GM18907 (cell line): ENCODE measurements at regions not wholly inside any gene's neighbourhood (a gene's known extent, or its start where the extent isn't known, plus 50 kb on each side); places are given as distances from the start of the nearest gene placed in this dataset.

Experiments
- ATAC-seq: cut with Tn5 transposase; IDR thresholded peaks from one replicate; pipeline ENCODE4 v1.9.1; 2021; ENCODE audit warnings: mild to moderate bottlenecking, moderate library complexity; ENCODE audit not compliant: unreplicated experiment

DNA sequence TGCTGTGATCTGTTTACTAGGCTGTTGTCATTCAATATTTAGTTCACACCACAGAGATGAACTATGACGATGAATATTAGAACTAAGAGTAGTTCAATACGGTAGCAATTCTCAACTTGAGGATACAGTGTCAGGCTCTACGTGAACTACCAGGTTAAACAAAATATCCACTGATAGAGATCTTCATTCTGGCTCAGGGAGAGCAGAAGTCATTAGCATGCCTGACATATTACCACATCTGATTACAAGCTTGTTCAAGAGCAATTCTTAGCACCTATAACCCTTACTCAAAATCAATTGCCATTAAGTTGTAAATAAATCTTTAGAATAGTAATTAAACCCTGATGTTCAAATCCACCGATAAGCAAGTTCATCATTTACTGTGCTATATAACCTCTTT, 207.2 kb downstream of the CHRM3 start:
- no peak for ATAC-seq

DNA sequence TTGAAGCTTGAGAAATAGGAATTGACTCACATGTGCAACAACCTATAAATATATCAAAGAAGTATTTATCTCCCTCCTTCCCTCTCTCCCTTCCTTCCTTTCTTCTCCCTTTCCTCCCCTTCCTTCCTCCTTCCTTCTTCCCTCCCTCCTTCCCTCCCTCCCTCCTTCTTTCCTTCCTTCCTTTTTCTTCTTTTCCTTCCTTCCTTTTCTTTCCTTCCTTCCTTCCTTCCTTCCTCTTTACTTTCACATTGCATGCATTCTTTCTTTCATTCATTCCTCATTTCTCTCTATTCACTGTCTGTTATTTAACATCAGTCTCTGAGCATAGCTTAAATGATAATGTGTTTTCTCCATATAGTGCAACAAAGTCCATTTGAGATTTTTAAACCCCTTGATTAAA, 214.2 kb downstream of the CHRM3 start:
- no peak for ATAC-seq

DNA sequence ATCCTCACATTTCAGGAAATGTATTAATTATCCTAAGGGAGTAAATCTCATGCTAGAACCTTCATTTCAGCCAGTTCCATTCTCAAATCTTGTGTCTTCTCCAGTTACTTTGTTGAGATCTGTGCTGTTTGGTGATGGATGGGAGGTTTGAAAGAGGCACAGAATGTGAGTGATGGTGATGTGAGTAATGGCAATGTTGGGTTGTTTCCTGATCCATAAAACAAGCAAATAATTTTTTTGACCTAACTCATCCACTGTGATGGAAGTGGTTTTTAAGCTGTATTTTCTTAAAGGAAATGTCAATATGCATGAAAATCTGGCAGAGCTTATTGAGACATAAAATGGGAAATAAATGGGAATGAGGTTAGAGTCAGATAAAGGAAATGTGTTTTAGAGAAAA, 214.7 kb downstream of the CHRM3 start:
- ATAC-seq: no peak

DNA sequence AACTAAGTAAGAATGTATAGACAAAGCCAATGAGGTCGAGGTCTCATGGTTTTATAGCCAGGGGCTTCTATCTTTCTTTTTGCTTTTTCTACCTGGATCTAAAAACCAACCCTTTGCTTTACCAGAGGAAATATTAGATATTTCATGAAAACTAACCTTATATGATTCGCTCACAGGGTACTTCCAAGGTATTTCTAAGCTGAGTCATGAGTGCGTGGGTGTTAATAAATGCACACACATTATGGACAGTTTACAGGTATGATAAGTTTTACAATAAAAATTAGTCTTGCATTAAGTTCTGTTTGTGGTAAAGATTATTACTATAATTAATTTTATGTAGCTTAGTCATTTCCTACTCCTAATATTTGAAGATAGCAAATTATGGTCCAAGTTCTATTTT, 217.2 kb downstream of the CHRM3 start:
- no peak for ATAC-seq

DNA sequence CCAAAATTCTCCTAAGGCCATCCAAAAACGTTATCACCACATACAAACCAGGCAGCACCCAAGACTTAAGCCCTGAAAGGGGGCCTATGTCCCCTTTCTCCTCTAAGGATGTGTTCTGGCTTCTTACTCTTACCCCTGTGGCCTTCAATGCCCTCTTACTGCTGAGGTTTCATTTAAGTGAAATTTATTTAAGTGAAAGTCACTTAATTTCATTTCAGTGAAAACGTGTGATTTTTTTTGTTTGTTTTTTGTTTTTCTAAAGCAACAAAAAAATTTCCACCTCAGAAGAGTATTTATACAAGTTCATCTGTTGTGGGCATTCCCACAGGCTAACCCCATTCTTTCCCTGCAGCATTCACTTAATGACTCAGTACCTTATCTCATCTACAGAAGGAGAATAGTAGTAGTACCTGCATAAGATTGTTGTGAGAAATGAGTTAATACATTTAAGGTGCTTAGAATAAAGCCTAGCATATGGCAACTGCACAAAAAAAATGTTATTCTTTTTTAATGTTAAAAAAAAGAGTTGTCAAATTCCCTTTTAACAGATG, 220.6 kb downstream of the CHRM3 start:
- ATAC-seq: no peak

DNA sequence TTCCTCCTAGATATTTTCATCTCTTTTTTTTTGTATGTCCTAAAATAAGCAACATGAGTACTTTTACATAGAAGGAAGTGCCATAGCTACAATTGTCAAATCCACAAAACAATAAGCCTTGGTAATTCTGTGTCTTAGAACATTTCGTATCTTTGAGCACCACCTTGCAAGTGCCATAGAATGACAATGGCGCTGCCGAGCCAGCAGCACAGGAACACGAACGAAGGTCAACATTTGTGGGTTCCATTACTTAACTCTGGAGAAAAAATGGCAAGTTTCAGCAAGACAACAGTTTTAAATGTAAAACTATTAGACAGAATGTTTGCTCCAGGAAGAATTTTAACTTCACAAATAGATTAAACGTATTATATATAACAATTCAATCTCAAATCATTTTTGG, 222.1 kb downstream of the CHRM3 start:
- ATAC-seq: no peak

DNA sequence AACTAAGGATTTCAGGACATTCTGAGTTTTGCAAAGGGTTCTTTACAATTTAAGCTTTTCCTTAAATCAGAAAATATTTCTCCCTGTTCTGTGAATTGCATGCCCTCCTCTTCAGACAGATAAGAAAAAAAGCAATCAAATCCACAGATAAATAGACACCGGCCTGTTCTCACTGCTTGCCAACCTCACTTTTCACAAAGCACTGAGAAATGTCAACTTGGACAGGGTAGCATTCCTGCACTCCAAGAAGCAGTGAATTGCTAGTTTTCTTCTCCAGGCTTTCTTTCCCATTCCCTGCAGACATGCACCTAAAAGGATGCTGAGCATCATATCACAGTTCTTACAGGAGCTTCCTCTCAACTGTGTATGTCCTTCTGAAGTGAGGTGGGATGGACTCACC, 226.0 kb downstream of the CHRM3 start:
- ATAC-seq: no peak

DNA sequence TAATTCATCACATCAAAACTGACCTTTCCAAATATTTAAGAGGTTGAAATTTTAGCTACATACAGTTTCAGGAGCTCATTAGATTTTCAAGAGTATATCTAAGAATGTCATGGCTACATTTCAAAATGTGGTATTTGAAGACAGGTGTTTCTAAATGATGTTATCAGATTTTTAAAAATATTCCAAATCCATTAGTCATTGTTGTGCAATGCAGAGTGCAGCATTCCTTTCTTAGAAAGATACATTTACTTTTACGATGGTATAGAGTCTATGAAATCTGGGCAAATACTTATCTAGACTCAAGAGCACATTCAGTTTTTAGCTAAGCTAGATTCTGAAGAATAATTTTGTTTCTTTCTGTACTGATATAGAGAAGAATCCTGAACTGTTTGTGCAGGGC, 230.3 kb downstream of the CHRM3 start:
- no peak for ATAC-seq

DNA sequence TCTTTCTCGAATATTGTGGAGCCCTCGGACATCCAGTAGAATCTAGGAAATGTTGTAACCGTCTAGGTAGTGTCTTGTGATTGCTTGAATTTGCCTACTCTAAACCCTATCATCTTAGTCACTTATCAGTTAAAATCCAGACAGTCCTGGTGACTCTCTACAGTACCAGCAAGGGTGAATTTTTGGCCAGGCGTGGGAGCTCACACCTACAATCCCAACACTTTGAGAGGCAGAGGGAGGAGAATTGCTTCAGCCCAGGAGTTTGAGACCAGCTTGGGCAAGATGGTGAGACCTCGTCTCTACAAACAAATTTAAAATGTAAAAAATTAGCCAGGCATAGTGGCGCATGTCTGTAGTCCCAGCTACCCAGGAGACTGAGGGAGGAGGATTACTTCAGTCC, 230.9 kb downstream of the CHRM3 start:
- ATAC-seq: no peak

DNA sequence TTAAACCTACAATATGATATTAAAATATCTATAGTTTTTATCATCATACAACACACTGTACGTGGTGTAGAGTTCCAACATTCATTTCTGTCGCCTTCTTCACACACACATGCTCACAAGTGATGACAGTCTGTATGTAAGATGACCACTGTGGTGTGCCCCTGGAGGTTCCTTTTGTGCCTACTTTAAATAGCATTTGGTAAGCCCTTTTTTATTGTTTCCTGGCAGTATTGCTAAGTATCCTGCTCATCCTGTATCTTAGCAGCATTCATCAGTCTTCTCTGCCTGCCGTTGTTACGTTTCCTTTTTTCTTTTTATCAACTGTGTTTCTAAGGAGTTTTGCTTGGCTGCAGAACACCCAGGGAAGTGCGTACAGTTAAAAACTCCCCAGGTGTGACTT, 231.4 kb downstream of the CHRM3 start:
- ATAC-seq: no peak

DNA sequence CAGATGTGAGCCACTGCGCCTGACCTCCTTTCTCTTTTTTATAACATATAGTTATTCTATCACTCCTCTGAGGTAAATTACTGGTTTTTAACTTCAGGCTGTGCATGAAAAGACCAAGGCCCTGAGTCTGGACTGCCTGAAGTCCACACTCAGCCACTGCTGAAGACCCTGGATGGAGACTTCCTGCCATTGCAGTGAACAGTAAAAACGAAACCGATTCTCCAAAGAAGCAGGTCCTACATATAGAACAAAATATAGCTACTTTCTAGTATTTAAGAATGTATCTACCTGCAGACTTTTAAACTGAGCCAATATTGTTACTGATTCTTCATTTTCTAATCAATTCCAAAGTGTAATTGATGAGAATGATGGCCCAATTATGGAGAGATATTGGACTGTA, 232.8 kb downstream of the CHRM3 start:
- no peak for ATAC-seq

DNA sequence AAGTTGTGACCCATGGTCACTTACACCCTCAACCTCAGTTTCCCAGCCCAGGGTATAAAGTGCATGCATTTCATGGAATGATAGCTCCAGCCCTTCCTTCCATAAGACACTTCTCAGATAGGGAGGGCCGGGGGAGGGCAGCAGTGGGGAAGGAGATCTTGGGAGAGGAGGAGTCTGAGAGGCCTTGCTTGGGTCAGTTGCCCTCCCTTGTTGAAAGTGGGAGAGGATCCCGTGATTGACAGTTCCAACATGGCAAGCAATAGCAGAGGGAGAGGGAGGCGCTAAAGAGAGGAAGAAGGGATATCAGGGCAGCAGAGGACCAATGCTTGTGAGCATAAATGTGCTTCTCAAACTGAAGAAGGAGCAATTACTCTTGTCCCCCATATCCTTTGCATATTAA, 244.4 kb downstream of the CHRM3 start:
- ATAC-seq: no peak

DNA sequence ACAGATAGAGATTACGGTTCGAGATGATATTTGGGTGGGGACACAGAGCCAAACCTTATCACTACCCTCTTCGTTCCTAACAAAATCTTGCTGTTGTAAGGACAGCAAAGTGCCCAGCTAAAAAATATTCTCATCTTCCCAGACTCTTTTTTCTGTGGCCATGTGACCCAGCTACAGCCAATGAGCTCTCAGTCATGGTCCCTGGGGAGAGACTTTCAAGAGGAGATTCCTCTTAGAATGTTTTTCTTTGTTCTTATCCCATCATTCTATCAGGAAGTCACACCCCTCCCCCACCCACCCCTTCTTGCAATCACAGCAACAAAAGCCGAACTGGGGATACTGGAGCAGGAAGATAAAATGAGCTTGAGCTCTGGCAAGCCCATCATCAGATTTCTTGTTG, 247.1 kb downstream of the CHRM3 start:
- no peak for ATAC-seq

DNA sequence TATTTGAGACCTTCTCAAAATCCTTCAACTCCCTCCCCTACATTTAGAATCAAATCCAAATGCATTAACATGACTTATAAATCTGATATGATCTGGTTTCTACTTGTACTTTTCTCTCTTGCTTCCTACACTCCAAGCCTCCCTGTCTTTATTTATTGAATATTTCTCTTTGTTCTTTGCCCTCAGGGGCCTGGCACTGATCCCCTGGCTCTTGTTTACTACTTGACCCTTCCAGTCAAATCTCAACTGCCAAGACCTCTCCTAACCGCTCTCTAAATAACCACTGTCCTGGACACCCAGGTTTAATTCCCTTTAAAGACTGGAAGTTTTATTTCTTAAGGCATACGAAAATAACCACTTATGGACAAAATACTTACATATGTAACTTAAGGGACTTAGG, 248.9 kb downstream of the CHRM3 start:
- no peak for ATAC-seq

DNA sequence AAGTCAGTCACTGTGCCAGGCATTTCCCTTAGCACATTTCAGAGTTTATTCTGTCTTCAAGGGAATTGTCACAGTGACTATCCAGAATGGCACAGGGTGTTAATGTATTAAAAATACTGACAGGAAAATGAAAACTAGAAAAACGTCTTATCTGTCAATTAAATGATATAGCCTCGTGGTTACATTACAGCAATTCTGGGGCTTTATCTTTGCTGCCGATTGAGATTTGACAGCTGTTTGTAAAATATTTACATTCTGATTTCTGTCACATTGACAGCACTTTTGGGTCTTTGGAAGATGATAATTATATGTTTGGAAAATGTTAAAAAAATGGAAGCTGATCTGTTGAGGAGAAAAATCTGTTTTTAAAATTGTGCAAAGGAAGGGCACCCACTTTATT, 250.0 kb downstream of the CHRM3 start:
- no peak for ATAC-seq

DNA sequence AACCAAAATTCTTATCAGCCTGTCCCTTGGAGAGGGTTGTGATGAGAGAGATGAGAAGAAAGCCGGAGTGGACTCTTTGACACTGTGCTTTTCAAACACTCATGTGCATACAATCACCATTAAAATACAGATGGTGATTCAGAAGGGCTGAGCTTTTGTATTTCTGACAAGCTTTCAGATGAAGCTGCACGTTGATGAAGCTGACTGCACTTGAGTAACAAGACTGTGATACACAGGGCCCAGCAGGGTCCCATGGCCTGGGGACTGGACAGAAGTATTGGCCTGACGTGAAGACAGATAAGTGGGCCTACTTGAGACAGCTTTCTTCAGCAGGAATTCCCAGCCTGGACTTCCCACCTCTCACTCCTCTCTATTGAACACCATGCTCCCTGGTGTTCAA, 258.2 kb downstream of the CHRM3 start:
- ATAC-seq: no peak

DNA sequence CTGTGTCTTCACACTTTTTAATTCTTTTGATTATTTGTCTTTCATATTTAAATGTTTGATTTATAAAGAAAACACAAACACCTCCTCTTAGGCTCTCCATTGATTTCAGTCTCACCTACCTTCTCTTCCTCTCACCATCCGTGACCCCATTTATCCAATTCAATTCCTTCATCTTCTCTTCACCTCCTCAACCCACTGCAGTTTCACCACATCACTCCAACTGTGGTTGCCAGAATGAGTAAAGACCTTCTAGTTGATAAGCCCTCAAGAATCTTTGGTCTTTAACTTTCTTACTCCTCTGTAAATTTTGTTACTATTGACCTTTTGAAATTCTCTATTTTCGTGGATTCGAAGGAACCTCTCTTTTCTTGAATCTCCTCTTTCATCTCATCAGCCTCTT, 260.7 kb downstream of the CHRM3 start:
- no peak for ATAC-seq

DNA sequence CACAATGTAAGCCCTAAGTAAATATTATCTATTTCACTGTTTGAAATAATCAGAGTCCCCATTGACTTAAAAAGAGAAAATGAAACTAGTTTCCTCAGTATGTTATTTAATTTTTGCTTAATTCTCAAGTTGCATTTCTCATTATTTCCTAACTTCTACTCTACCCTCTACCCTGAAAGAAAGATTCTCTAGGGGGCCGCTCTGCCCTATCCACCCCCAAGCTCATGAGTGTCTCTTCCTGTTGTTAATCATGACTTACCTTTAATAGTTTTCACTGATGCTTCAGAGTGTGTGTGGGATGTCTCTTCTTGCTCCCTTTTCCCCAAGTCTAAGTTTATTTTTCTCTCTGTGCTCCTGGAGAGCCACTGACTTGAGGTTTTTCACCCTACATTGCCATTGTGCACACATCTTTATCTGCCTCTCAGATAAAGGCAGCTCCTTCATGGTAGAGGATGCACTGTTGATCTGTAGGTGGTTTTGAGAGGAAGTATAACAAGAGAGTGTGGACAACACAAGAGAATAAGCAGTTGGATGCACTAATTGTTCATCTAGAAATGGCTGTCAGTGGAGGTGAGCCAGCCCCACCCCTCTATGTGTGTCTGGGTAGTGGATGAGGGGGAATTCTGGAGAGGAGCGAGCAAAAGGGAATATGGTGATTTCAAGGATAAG, 261.7 kb downstream of the CHRM3 start:
- no peak for ATAC-seq

DNA sequence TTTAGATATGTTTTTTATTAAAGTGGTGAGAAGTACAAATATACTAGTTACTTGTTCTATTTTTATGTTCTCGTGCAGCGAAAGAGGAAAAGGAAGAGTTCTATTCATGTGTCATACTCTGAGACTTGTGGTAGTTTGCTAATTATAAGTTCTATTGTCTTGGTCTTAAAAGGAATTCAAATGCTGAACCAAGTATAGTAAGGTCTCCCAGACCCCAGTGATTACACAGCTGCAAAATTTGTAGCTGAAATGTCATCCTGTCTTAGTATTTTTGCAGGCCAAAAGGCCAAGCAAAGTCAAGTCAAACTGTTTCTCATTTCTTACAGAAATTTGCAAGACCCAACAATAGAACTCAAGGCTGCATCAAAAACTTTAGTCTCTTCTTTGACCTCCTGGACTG, 268.7 kb downstream of the CHRM3 start:
- ATAC-seq: no peak

DNA sequence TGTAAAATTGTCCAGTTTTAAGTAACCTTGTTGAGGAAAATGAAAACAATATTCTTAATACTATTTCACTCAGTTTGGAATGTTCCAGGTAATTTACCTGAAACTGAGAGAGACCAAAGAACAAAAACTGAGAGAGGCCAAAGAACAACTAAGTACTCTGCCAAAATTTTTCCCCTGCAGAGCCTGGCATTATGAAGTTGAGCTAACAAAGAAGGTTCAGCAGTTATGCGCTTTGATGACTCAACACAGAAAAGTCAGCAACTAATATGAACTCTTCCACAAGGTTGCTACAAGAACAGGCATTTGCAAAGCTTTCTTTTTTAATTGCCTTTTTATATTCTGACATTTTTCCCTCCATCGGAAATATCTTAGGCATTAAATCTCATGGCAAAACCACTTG, 270.9 kb downstream of the CHRM3 start:
- no peak for ATAC-seq

DNA sequence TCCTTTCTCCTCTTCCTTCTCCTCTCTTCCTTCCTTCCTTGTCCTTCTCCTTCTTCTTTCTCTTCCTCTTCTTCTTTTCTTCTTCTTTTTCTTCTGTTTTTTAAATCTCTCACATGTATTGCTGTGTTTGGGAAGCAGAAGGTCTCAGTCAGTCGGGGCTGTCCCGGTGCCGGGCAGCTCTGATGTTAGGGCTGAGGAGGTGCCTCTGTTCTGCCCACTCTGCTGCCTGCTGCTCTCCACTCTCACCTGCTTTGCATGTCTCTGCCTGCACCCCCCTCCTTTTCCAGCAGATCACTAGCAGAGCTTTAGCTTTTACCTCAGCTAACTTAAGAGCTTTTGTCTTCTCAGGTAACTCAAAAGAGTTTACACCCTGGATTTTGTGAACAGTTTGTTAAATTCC, 276.6 kb downstream of the CHRM3 start:
- no peak for ATAC-seq

DNA sequence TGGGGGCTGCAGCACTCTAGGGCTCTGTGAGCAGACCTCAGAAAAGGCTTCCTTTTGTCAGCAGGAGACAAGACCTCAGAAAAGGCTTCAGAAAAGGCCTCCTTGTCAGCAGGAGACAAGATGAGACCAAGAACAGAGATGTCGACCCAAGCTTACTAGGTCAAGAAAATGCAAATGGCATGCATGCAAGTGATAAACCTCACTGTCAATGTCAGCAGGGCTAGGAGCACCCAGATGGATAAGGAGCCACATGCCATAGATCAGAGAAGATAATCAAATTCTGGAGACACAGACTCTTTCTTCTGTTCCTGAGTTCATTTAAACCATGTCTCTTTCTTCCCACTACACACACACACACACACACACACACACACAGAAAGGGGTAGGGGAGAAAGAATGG, 285.9 kb downstream of the CHRM3 start:
- ATAC-seq: no peak

DNA sequence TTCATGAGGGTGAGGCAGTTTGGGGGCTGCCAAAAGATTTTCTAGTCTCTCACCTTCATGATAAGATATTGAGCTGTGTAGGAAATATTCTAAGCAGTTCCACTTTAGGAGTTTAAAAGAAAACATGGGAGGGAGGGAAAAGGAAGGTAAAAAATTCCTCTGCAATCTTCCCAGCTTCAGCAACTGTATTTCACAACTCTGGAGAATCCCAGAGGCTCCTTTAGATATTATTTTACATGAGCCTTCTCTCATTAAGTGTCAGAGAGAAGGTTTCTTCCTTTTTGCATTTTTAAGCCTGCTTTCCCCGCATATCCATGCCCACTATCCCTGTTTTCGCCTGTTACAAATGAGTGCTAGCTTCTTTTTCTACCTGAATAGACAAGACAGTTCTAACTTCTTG, 289.4 kb downstream of the CHRM3 start:
- ATAC-seq: no peak
